T-cell (primary cell): ENCODE measurements at regions not wholly inside any gene's neighbourhood (a gene's known extent, or its start where the extent isn't known, plus 50 kb on each side); places are given as distances from the start of the nearest gene placed in this dataset.

Experiments
- ATAC-seq, 4 experiments: fragments of 200-7000 bp in 3 of 4; fragments of 150-1000 bp in 1 of 4; cut with Tn5 transposase; replicated peaks in 1 of 4; 1 replicate in 3 of 4; 2 replicates in 1 of 4; pipeline ENCODE4 v1.10.0; 2021; ENCODE audit warnings: moderate library complexity in 3 of 4, mild to moderate bottlenecking in 2 of 4, moderate number of reproducible peaks in 1 of 4
- CTCF ChIA-PET, 2 donors: fragments of 300-600 bp; sonication (Branson Sonifier 250); formaldehyde crosslinking; loops; one replicate each; lab custom pipeline; 2022; ENCODE audit warnings: antibody characterized with exemption in 2 of 2; lab: Charles Lee
- POLR2A ChIA-PET, 2 donors: fragments of 300-600 bp; sonication (Branson Sonifier 250); formaldehyde crosslinking; loops; one replicate each; lab custom pipeline; 2022; ENCODE audit warnings: antibody characterized with exemption in 2 of 2; lab: Charles Lee
- DNase-seq, 35 experiments: peaks; one replicate each; pipeline versions ENCODE4 v3.0.0 to v3.0.0-alpha.2; 2013 to 2023
- H3K27ac ChIP-seq: one replicate; pipeline ENCODE4 v1.5.1; 2013; ENCODE audit warnings: low read length
- H3K27me3 ChIP-seq, 2 experiments: replicated peaks in 1 of 2; 1 replicate in 1 of 2; 2 replicates in 1 of 2; pipeline versions ENCODE4 v1.6.1 to v1.7.0; 2013; ENCODE audit warnings: low read length in 1 of 2, mixed read lengths in 1 of 2; ENCODE audit not compliant: control insufficient read depth in 2 of 2, insufficient read depth in 2 of 2; ENCODE audit errors: extremely low read depth in 1 of 2
- H3K36me3 ChIP-seq, 2 donors: 1 replicate in 1 of 2; 2 replicates in 1 of 2; pipeline versions ENCODE4 v1.6.1 to v1.7.0; 2013; ENCODE audit warnings: low read length in 1 of 2; ENCODE audit not compliant: control insufficient read depth in 2 of 2, insufficient read depth in 1 of 2; ENCODE audit errors: extremely low read depth in 1 of 2
- H3K4me1 ChIP-seq, 2 experiments: 1 replicate in 1 of 2; 2 replicates in 1 of 2; pipeline versions ENCODE4 v1.6.1 to v1.7.0; 2013; ENCODE audit warnings: low read length in 2 of 2, mixed read lengths in 1 of 2; ENCODE audit not compliant: insufficient read depth in 2 of 2, control insufficient read depth in 1 of 2; ENCODE audit errors: extremely low read depth in 1 of 2
- H3K4me3 ChIP-seq, 2 donors: 1 replicate in 1 of 2; 2 replicates in 1 of 2; pipeline versions ENCODE4 v1.5.1 to v1.7.0; 2013; ENCODE audit warnings: mild to moderate bottlenecking in 2 of 2, low read length in 1 of 2, moderate library complexity in 1 of 2; ENCODE audit not compliant: control insufficient read depth in 1 of 2; ENCODE audit errors: extremely low read depth in 1 of 2
- H3K9me3 ChIP-seq: 2 replicates; pipeline ENCODE4 v1.7.0; 2013
- H3K27ac Mint-ChIP-seq, 2 donors: one replicate each; pipeline ENCODE4 v1.8.0; 2020 to 2021; ENCODE audit warnings: mild to moderate bottlenecking in 2 of 2, mixed read lengths in 2 of 2
- H3K27me3 Mint-ChIP-seq, 2 donors: one replicate each; pipeline ENCODE4 v1.8.0; 2021 to 2022; ENCODE audit warnings: mixed read lengths in 2 of 2
- H3K36me3 Mint-ChIP-seq: one replicate; pipeline ENCODE4 v1.8.0; 2021; ENCODE audit warnings: mixed read lengths
- H3K4me1 Mint-ChIP-seq, 3 donors: one replicate each; pipeline ENCODE4 v1.8.0; 2020 to 2022; ENCODE audit warnings: mixed read lengths in 3 of 3, mild to moderate bottlenecking in 1 of 3
- H3K4me3 Mint-ChIP-seq, 3 donors: one replicate each; pipeline ENCODE4 v1.8.0; 2020 to 2022; ENCODE audit warnings: mild to moderate bottlenecking in 3 of 3, mixed read lengths in 3 of 3, moderate library complexity in 3 of 3
- H3K9me3 Mint-ChIP-seq, 3 donors: one replicate each; pipeline ENCODE4 v1.8.0; 2020 to 2022; ENCODE audit warnings: mixed read lengths in 3 of 3
- WGBS: methylation state at CpG from one replicate; pipeline ENCODE4 v1.1.5; 2013; ENCODE audit warnings: missing lambda C conversion rate; ENCODE audit not compliant: insufficient coverage; 5-methylcytosine and 5-hydroxymethylcytosine counted together

- no peaks in the 10 kb centered on the region for H3K9me3 ChIP-seq
- H3K4me1 Mint-ChIP-seq, result no peaks in the 10 kb centered on the region
- no peaks in the 10 kb centered on the region for H3K36me3 Mint-ChIP-seq
- POLR2A ChIA-PET, result no interaction called here
- no peak overlapping the region for H3K27ac Mint-ChIP-seq
- H3K4me3 ChIP-seq, result no peak overlapping the region
- peaks cover 0 to 8% of the 10 kb centered on the region in 2 experiments for H3K27me3 ChIP-seq
- H3K9me3 Mint-ChIP-seq, result no peaks in the 10 kb centered on the region
- ATAC-seq, result no peak
- no peaks in the 10 kb centered on the region for H3K36me3 ChIP-seq
- H3K4me3 Mint-ChIP-seq, result no peak overlapping the region
- CTCF ChIA-PET, result no interaction called here
- H3K27ac ChIP-seq, result no peak overlapping the region
- no peaks in the 10 kb centered on the region for H3K4me1 ChIP-seq
- no peak for DNase-seq
- H3K27me3 Mint-ChIP-seq, result peaks cover 12 to 16% of the 10 kb centered on the region in 2 donors
- WGBS, result 71% methylated on average over 6 of the region's 6 CpGs
These were observed 133.5 kb downstream of the RPIA start for GRCh38 chr2:88824951-88825350.

- ChIA-PET POLR2A (no interaction called here), CTCF (no interaction called here)
- Mint-ChIP-seq H3K36me3 (no peaks in the 10 kb centered on the region), H3K9me3 (no peaks in the 10 kb centered on the region), H3K4me1 (no peaks in the 10 kb centered on the region), H3K4me3 (no peak overlapping the region), H3K27me3 (peaks cover 13 to 16% of the 10 kb centered on the region in 2 donors), H3K27ac (no peak overlapping the region)
- DNase-seq (no peak), ATAC-seq (no peak)
- no peak overlapping the region for H3K27ac ChIP-seq
- no peaks in the 10 kb centered on the region for H3K36me3 ChIP-seq
- H3K27me3 ChIP-seq, result peaks cover 0 to 8% of the 10 kb centered on the region in 2 experiments
- 79% methylated on average over 4 of the region's 4 CpGs for WGBS
- no peaks in the 10 kb centered on the region for H3K4me1 ChIP-seq
- no peaks in the 10 kb centered on the region for H3K9me3 ChIP-seq
- H3K4me3 ChIP-seq, result no peak overlapping the region
These were observed 134.9 kb downstream of the RPIA start for GRCh38 chr2:88826399-88826798.

- ATAC-seq, result no peak
- Mint-ChIP-seq H3K36me3 (no peaks in the 10 kb centered on the region), H3K4me1 (no peaks in the 10 kb centered on the region), H3K27ac (no peak overlapping the region), H3K27me3 (peaks cover 13 to 16% of the 10 kb centered on the region in 2 donors), H3K4me3 (no peak overlapping the region), H3K9me3 (no peaks in the 10 kb centered on the region)
- POLR2A ChIA-PET, result no interaction called here
- H3K27me3 ChIP-seq, result peaks cover 0 to 8% of the 10 kb centered on the region in 2 experiments
- H3K4me1 ChIP-seq, result no peaks in the 10 kb centered on the region
- no peaks in the 10 kb centered on the region for H3K36me3 ChIP-seq
- WGBS, result no CpG with 5 or more reads among the region's 6 CpGs
- CTCF ChIA-PET, result no interaction called here
- no peaks in the 10 kb centered on the region for H3K9me3 ChIP-seq
- no peak overlapping the region for H3K4me3 ChIP-seq
- DNase-seq, result no peak
- no peak overlapping the region for H3K27ac ChIP-seq
These were observed 136.3 kb downstream of the RPIA start for GRCh38 chr2:88827821-88828220.

- Histone ChIP-seq H3K9me3 (no peaks in the 10 kb centered on the region), H3K4me3 (no peak overlapping the region), H3K36me3 (no peaks in the 10 kb centered on the region), H3K4me1 (no peaks in the 10 kb centered on the region), H3K27ac (no peak overlapping the region), H3K27me3 (peaks cover 0 to 8% of the 10 kb centered on the region in 2 experiments)
- ATAC-seq (no peak), DNase-seq (no peak)
- ChIA-PET CTCF (no interaction called here), POLR2A (no interaction called here)
- 92% methylated on average over 7 of the region's 13 CpGs for WGBS
- Mint-ChIP-seq H3K4me3 (no peak overlapping the region), H3K27me3 (peaks cover 13 to 16% of the 10 kb centered on the region in 2 donors), H3K4me1 (no peaks in the 10 kb centered on the region), H3K9me3 (no peaks in the 10 kb centered on the region), H3K27ac (no peak overlapping the region), H3K36me3 (no peaks in the 10 kb centered on the region)
These were observed 137.1 kb downstream of the RPIA start for GRCh38 chr2:88828397-88829137.

- WGBS, result 91% methylated on average over 3 of the region's 5 CpGs
- Histone ChIP-seq H3K36me3 (no peaks in the 10 kb centered on the region), H3K4me3 (no peak overlapping the region), H3K4me1 (no peaks in the 10 kb centered on the region), H3K27me3 (peaks cover 0 to 8% of the 10 kb centered on the region in 2 experiments), H3K27ac (no peak overlapping the region), H3K9me3 (no peaks in the 10 kb centered on the region)
- Mint-ChIP-seq H3K4me3 (no peak overlapping the region), H3K4me1 (no peaks in the 10 kb centered on the region), H3K9me3 (no peaks in the 10 kb centered on the region), H3K36me3 (no peaks in the 10 kb centered on the region), H3K27ac (no peak overlapping the region), H3K27me3 (peaks cover 10 to 16% of the 10 kb centered on the region in 2 donors)
- ChIA-PET POLR2A (no interaction called here), CTCF (no interaction called here)
- DNase-seq (no peak), ATAC-seq (no peak)
These were observed 138.4 kb downstream of the RPIA start for GRCh38 chr2:88829607-88830463.

- no peak for ATAC-seq
- no peaks in the 10 kb centered on the region for H3K36me3 ChIP-seq
- H3K9me3 Mint-ChIP-seq, result no peaks in the 10 kb centered on the region
- H3K9me3 ChIP-seq, result no peaks in the 10 kb centered on the region
- no peaks in the 10 kb centered on the region for H3K36me3 Mint-ChIP-seq
- DNase-seq, result no peak
- peaks cover 0 to 8% of the 10 kb centered on the region in 2 experiments for H3K27me3 ChIP-seq
- ChIA-PET POLR2A (no interaction called here), CTCF (no interaction called here)
- H3K27ac Mint-ChIP-seq, result no peak overlapping the region
- WGBS, result no CpG with 5 or more reads among the region's 6 CpGs
- peaks cover 7 to 11% of the 10 kb centered on the region in 2 donors for H3K27me3 Mint-ChIP-seq
- no peaks in the 10 kb centered on the region for H3K4me1 Mint-ChIP-seq
- no peak overlapping the region for H3K4me3 Mint-ChIP-seq
- no peak overlapping the region for H3K4me3 ChIP-seq
- H3K27ac ChIP-seq, result no peak overlapping the region
- no peaks in the 10 kb centered on the region for H3K4me1 ChIP-seq
These were observed 139.8 kb downstream of the RPIA start for GRCh38 chr2:88831071-88831791.
